Neutrophil (primary cell): ENCODE measurements at regions not wholly inside any gene's neighbourhood (a gene's known extent, or its start where the extent isn't known, plus 50 kb on each side); places are given as distances from the start of the nearest gene placed in this dataset.

Experiments
- H3K27ac ChIP-seq: fragments of 200-600 bp; sonication (generic); 2 replicates; pipeline ENCODE4 v1.5.1; 2016; ENCODE audit warnings: mild to moderate bottlenecking, moderate library complexity
- H3K27me3 ChIP-seq: fragments of 200-600 bp; sonication (generic); 2 replicates; pipeline ENCODE4 v1.6.0; 2016; ENCODE audit warnings: mild to moderate bottlenecking
- H3K36me3 ChIP-seq: fragments of 200-600 bp; sonication (generic); 2 replicates; pipeline ENCODE4 v1.5.1; 2017
- H3K4me1 ChIP-seq, 2 experiments: fragments of 200-600 bp in 1 of 2; sonication (generic) in 1 of 2; 1 replicate in 1 of 2; 2 replicates in 1 of 2; pipeline versions ENCODE4 v1.5.1 to v1.6.1; 2013 to 2016; ENCODE audit warnings: low read depth in 1 of 2, low read length in 1 of 2, mild to moderate bottlenecking in 1 of 2, moderate library complexity in 1 of 2; ENCODE audit not compliant: control insufficient read depth in 1 of 2, insufficient read depth in 1 of 2
- H3K4me3 ChIP-seq, 2 experiments: fragments of 200-600 bp in 1 of 2; sonication (generic) in 1 of 2; 1 replicate in 1 of 2; 2 replicates in 1 of 2; pipeline ENCODE4 v1.5.1; 2013 to 2016; ENCODE audit warnings: low read depth in 1 of 2, low read length in 1 of 2, mild to moderate bottlenecking in 1 of 2, moderate library complexity in 1 of 2
- H3K9me3 ChIP-seq: fragments of 200-600 bp; sonication (generic); 2 replicates; pipeline ENCODE4 v1.5.1; 2016
- CTCF ChIP-seq: fragments of 200-600 bp; sonication (generic); IDR thresholded peaks from 2 replicates; pipeline ENCODE4 v1.5.1; 2016; ENCODE audit warnings: antibody characterized with exemption

- H3K9me3 ChIP-seq: no peaks in the 10 kb centered on the region
- no peak overlapping the region for H3K27ac ChIP-seq
- H3K27me3 ChIP-seq: no peaks in the 10 kb centered on the region
- H3K4me1 ChIP-seq: no peaks in the 10 kb centered on the region
- H3K4me3 ChIP-seq: no peak overlapping the region
- TF ChIP-seq CTCF: no peak
- no peaks in the 10 kb centered on the region for H3K36me3 ChIP-seq
Observed at GRCh38 chr6:97663252-97663651, 380.2 kb upstream of the MMS22L start.

DNA sequence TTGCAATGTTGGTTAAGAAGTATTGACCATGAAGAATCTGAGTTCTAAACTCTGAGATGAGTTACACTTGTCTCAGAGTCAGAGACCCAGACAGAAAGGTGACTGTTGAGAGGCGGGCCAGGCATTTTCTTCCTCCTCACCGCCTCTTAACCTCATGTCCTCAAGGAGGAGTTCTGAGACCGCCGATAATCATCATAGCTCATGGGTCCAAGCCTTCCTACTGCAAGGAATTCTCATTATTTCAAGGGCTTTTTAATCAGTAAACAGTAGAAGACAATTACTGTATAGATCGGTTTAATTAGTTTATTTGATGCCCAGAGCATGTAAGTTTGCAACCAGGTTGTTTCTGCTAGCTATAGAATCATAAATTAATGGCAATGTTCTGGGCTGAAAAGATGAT lies 382.4 kb upstream of the MMS22L start:
- no peak for TF ChIP-seq CTCF
- Histone ChIP-seq H3K27ac (no peak overlapping the region), H3K4me3 (no peak overlapping the region), H3K9me3 (no peaks in the 10 kb centered on the region), H3K4me1 (no peaks in the 10 kb centered on the region), H3K36me3 (no peaks in the 10 kb centered on the region), H3K27me3 (peaks cover 13% of the 10 kb centered on the region)

- no peak for TF ChIP-seq CTCF
- no peaks in the 10 kb centered on the region for H3K4me1 ChIP-seq
Observed at GRCh38 chr6:97666889-97667288, 383.9 kb upstream of the MMS22L start.

GRCh38 chr6:97668716-97669115 lies 385.7 kb upstream of the MMS22L start:
- TF ChIP-seq CTCF: no peak
- H3K9me3 ChIP-seq: no peaks in the 10 kb centered on the region
- H3K4me1 ChIP-seq: no peaks in the 10 kb centered on the region
- H3K36me3 ChIP-seq: no peaks in the 10 kb centered on the region
- H3K27me3 ChIP-seq: peaks cover 13% of the 10 kb centered on the region
- H3K27ac ChIP-seq: no peak overlapping the region
- no peak overlapping the region for H3K4me3 ChIP-seq

More at GRCh38 chr6:97666889-97667288, 383.9 kb upstream of the MMS22L start:
- Histone ChIP-seq H3K9me3 (no peaks in the 10 kb centered on the region), H3K27me3 (peaks cover 13% of the 10 kb centered on the region), H3K4me3 (no peak overlapping the region), H3K27ac (no peak overlapping the region), H3K36me3 (no peaks in the 10 kb centered on the region)

DNA sequence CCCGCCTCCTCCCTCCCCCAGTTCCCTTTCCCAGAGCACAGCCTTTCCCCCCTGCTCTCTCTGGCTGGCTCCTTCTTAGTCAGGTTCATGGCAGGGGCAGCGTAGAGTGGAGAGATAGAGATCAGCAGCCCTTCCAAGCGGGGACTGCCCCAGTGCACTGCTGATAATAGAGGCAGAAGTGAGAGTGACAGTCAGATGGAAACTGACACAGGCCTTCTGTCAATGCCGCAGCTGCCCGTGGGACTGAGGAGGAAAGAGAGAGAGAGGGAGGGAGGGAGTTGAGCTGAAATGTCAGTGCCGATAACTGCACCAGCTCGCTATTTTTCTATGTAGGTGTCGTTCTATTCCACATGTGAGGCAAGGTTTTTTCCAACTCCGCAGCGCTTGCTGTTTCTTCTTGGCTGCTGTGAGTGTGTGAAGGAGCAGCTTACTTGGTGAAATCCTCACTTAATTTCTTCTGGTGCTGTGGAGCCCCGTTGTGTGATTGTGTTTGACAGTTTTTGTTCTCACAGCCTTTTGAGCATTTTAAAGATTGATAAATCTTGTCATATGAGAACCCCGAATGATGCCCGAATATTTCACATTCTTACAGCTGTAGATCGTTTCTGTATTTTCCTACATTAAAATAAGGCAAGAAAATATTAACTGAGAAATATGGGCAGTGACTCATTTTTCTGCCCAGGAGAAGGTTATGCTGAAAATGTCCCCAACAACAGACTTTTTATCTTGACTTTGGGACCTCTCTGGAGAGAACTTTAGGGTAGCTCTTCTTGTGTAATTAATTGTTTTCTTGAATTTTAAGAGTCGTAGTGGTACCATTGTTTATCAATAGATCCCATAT lies 386.4 kb upstream of the MMS22L start:
- Histone ChIP-seq H3K36me3 (no peaks in the 10 kb centered on the region), H3K27ac (no peak overlapping the region), H3K4me3 (no peak overlapping the region), H3K4me1 (no peaks in the 10 kb centered on the region), H3K9me3 (no peaks in the 10 kb centered on the region), H3K27me3 (peaks cover 13% of the 10 kb centered on the region)
- TF ChIP-seq CTCF: no peak
